Sigmoid colon (tissue), 4 donors: ENCODE measurements at regions not wholly inside any gene's neighbourhood (a gene's known extent, or its start where the extent isn't known, plus 50 kb on each side); places are given as distances from the start of the nearest gene placed in this dataset.

Experiments used
- CTCF ChIP-seq, 4 experiments: fragments of 450-650 bp in 3 of 4; fragments of 200-600 bp in 1 of 4; IDR thresholded peaks; one replicate each; pipeline ENCODE4 v1.5.1; 2016 to 2019; ENCODE audit warnings: antibody characterized with exemption in 4 of 4, mild to moderate bottlenecking in 3 of 4, moderate library complexity in 2 of 4
- EP300 ChIP-seq, 4 donors: sonication (generic); formaldehyde crosslinking; IDR thresholded peaks; one replicate each; pipeline ENCODE4 v1.6.1; 2017; ENCODE audit warnings: antibody characterized with exemption in 4 of 4
- POLR2A ChIP-seq, 2 donors: fragments of 450-650 bp; IDR thresholded peaks; one replicate each; pipeline ENCODE4 v1.6.1; 2016; ENCODE audit warnings: antibody characterized with exemption in 2 of 2, mild to moderate bottlenecking in 2 of 2, moderate library complexity in 2 of 2
- POLR2AphosphoS5 ChIP-seq, 4 donors: sonication (generic); formaldehyde crosslinking; IDR thresholded peaks; one replicate each; pipeline ENCODE4 v1.6.1; 2017; ENCODE audit warnings: antibody characterized with exemption in 4 of 4

- no peak for TF ChIP-seq POLR2A (IDR thresholded peaks at IDR 0.05)
- no peak for TF ChIP-seq CTCF (IDR thresholded peaks at IDR 0.05)
- TF ChIP-seq POLR2AphosphoS5 (IDR thresholded peaks at IDR 0.05) = no peak
- no peak for TF ChIP-seq EP300 (IDR thresholded peaks at IDR 0.05)
Observed at GRCh38 chr21:27680181-27680580, 713.3 kb upstream of the ADAMTS5 start.
